Ascending aorta (tissue), 2 donors: ENCODE measurements at regions not wholly inside any gene's neighbourhood (a gene's known extent, or its start where the extent isn't known, plus 50 kb on each side); places are given as distances from the start of the nearest gene placed in this dataset.

Source experiments
- DNase-seq, 2 donors: peaks; one replicate each; pipeline ENCODE4 v3.0.0-alpha.2; 2019; ENCODE audit warnings: low spot score in 2 of 2
- H3K27ac ChIP-seq, 2 donors: fragments of 200-600 bp; sonication (generic); one replicate each; pipeline ENCODE4 v1.5.1; 2016 to 2017; ENCODE audit warnings: mild to moderate bottlenecking in 1 of 2
- H3K27me3 ChIP-seq: fragments of 200-600 bp; sonication (generic); one replicate; pipeline ENCODE4 v1.5.1; 2017
- H3K36me3 ChIP-seq, 2 donors: fragments of 200-600 bp; sonication (generic); one replicate each; pipeline ENCODE4 v1.5.1; 2016
- H3K4me1 ChIP-seq, 2 donors: fragments of 200-600 bp; sonication (generic); one replicate each; pipeline ENCODE4 v1.5.1; 2016 to 2017; ENCODE audit warnings: mild to moderate bottlenecking in 1 of 2
- H3K4me3 ChIP-seq, 2 donors: fragments of 200-600 bp; sonication (generic); one replicate each; pipeline ENCODE4 v1.5.1; 2016 to 2017; ENCODE audit warnings: mild to moderate bottlenecking in 1 of 2
- H3K9me3 ChIP-seq, 2 donors: fragments of 200-600 bp; sonication (generic); one replicate each; pipeline ENCODE4 v1.5.1; 2016
- CTCF ChIP-seq, 3 experiments: fragments of 200-600 bp in 2 of 3; fragments of 450-650 bp in 1 of 3; sonication (generic) in 2 of 3; IDR thresholded peaks; one replicate each; pipeline ENCODE4 v1.5.1; 2016 to 2019; ENCODE audit warnings: antibody characterized with exemption in 3 of 3, mild to moderate bottlenecking in 1 of 3, moderate library complexity in 1 of 3
- intact Hi-C: fragments of 100-400 bp; cut with DNase I; formaldehyde crosslinking; loops from one replicate; pipeline ENCODE4 v1.15.1; 2023

- Histone ChIP-seq H3K4me1 (no peaks in the 10 kb centered on the region), H3K27me3 (no peaks in the 10 kb centered on the region), H3K36me3 (no peaks in the 10 kb centered on the region), H3K27ac (no peak overlapping the region), H3K9me3 (no peaks in the 10 kb centered on the region), H3K4me3 (no peak overlapping the region)
- peak in 1 of 2 donors; percentile 30 for DNase-seq
- TF ChIP-seq CTCF (IDR thresholded peaks at IDR 0.05): no peak
- intact Hi-C loops: loop anchor here (10.0 kb wide), 1 partner anchor 358 kb away; no protein-coding TSS in a partner anchor
Observed at GRCh38 chr22:49303061-49303735, 524.5 kb downstream of the BRD1 start.

GRCh38 chr22:49302530-49302929 lies 525.1 kb downstream of the BRD1 start:
- H3K9me3 ChIP-seq: no peaks in the 10 kb centered on the region
- H3K27me3 ChIP-seq: no peaks in the 10 kb centered on the region
- H3K27ac ChIP-seq: no peak overlapping the region
- intact Hi-C loops: loop anchor here (10.0 kb wide), 1 partner anchor 358 kb away; no protein-coding TSS in a partner anchor
- H3K4me3 ChIP-seq: no peak overlapping the region
- no peaks in the 10 kb centered on the region for H3K36me3 ChIP-seq
- no peak for TF ChIP-seq CTCF (IDR thresholded peaks at IDR 0.05)
- no peaks in the 10 kb centered on the region for H3K4me1 ChIP-seq
- DNase-seq: peak in 1 of 2 donors; percentile 39

GRCh38 chr22:49302150-49302460 lies 525.6 kb downstream of the BRD1 start:
- intact Hi-C loops: loop anchor here (10.0 kb wide), 1 partner anchor 357 kb away; no protein-coding TSS in a partner anchor
- no peak for TF ChIP-seq CTCF (IDR thresholded peaks at IDR 0.05)
- H3K9me3 ChIP-seq: no peaks in the 10 kb centered on the region
- no peak overlapping the region for H3K27ac ChIP-seq
- H3K36me3 ChIP-seq: no peaks in the 10 kb centered on the region
- no peaks in the 10 kb centered on the region for H3K27me3 ChIP-seq
- no peaks in the 10 kb centered on the region for H3K4me1 ChIP-seq
- no peak overlapping the region for H3K4me3 ChIP-seq
- peak in 1 of 2 donors; percentile 54 for DNase-seq

GRCh38 chr22:49301398-49302149 lies 526.1 kb downstream of the BRD1 start:
- DNase-seq: no peak
- Histone ChIP-seq H3K27me3 (no peaks in the 10 kb centered on the region), H3K36me3 (no peaks in the 10 kb centered on the region), H3K27ac (no peak overlapping the region), H3K4me3 (no peak overlapping the region), H3K4me1 (no peaks in the 10 kb centered on the region), H3K9me3 (no peaks in the 10 kb centered on the region)
- intact Hi-C loops: loop anchor here (10.0 kb wide), 1 partner anchor 357 kb away; no protein-coding TSS in a partner anchor
- no peak for TF ChIP-seq CTCF (IDR thresholded peaks at IDR 0.05)

- no peak for TF ChIP-seq CTCF (IDR thresholded peaks at IDR 0.05)
- peak in 1 of 2 donors; percentile 49 for DNase-seq
- H3K27me3 ChIP-seq: no peaks in the 10 kb centered on the region
- H3K36me3 ChIP-seq: no peaks in the 10 kb centered on the region
- intact Hi-C loops: loop anchor here (10.0 kb wide), 1 partner anchor 356 kb away; no protein-coding TSS in a partner anchor
- H3K9me3 ChIP-seq: no peaks in the 10 kb centered on the region
- no peak overlapping the region for H3K27ac ChIP-seq
- no peak overlapping the region for H3K4me3 ChIP-seq
- H3K4me1 ChIP-seq: no peaks in the 10 kb centered on the region
Observed at GRCh38 chr22:49300951-49301397, 526.7 kb downstream of the BRD1 start.
